NCI-H1694 (cell line): ENCODE measurements at regions not wholly inside any gene's neighbourhood (a gene's known extent, or its start where the extent isn't known, plus 50 kb on each side); places are given as distances from the start of the nearest gene placed in this dataset.
"Not testable (repeated sequence)": the region's sequence is repeated elsewhere in the genome, so short reads cannot be mapped to it uniquely, and the experiment has no call there.

ENCODE experiments used
- DNase-seq: peaks from one replicate; lab custom pipeline; 2025; lab: John Stamatoyannopoulos, UW

DNA sequence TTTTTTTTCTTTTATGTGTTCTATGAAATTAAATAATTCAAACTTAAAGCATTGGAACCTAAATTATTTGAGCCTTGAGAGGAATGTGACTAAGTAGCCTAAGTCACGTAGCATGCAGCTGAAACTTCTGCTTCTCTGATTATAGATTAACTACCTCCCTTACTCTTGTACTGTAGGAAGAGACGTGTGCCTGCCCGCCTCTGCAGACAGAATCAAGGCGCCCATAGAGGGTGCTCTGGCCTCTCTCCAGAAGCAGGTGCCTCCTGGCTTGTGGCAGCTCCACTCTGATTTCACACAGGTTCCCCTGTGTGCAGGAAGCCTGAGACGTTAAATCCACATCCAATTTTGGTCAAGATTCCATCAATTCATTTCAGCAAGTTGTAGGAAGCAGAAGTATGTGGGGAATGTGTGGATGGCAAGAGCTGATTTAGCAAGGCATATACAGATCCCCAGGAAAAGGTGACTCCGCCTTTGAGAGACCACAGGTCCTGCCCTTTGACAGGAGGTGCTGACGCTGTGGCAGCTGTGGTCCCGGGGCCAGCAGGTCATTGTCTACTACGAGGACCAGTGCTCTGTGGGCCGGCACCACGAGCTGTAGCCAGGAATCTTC is 1418.8 kb downstream of the CDH11 start:
- DNase-seq = no peak

GRCh38 chr16:63697736-63698135 is 1424.1 kb downstream of the CDH11 start:
- no peak for DNase-seq

DNA sequence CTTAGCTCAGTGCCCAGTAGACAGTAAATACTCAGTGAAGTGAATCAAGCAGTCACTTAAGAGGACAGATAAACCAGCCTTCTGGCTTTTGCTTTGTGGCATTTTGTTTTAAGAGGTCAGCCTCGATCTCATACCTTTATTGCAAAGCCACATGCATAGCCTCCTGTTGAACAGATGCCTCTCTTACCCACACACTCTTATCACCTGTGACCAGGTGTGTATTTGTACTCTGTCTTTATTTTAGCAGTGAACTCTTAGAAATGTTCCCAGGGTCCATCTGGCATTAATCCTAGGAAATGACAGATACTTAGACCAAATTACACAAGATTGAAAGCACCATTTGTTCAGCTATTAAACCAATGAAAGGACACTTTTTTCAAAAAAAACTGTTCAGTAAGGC is 1426.5 kb downstream of the CDH11 start:
- DNase-seq = no peak

- DNase-seq = no peak
Observed at GRCh38 chr16:63690961-63691360, 1430.9 kb downstream of the CDH11 start.

- no peak for DNase-seq
Observed at GRCh38 chr16:63690267-63690666, 1431.6 kb downstream of the CDH11 start.

GRCh38 chr16:63689068-63689467 is 1432.8 kb downstream of the CDH11 start:
- no peak for DNase-seq

- no peak for DNase-seq
Observed at GRCh38 chr16:63684149-63685101, 1437.4 kb downstream of the CDH11 start.

DNA sequence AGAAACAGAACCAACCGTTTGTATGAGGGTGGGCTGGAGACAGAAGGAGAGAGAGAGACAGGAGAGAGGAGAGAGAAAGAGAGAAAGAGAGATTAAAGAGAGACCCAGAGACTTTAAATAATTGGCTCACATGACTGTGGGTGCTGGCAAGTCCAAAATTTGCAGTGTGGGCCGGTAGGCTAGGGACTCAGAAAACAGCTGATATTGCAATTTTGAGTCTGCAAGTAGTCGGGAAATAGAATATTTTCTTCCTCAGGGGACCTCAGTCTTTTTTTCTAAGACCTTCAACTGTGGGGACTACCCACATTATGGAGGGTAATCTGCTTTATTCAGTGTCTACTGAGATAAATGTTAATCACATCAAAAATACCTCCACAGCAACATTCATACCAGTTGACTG is 1439.0 kb downstream of the CDH11 start:
- DNase-seq = no peak

DNA sequence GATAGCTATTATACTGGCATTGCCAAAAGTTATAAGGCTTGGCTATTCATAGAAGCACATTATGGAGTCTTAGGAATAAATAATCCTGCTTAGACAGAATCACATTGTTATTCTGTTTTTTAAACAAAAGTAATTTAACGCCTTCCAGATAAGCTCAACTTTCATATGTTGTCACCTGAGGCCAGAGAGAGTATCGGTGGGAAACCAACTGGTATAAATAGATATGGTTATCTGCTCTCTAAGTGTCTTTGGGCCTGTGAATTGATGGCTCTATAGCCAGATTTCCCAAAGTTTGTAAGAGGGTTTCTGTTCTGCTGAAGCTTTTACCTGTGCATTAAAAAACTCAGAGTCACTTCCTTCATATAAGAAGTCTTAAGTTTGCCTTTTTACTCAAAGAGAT is 1449.4 kb downstream of the CDH11 start:
- DNase-seq = no peak

- no peak for DNase-seq
Observed at GRCh38 chr16:63663155-63663554, 1458.7 kb downstream of the CDH11 start.

DNA sequence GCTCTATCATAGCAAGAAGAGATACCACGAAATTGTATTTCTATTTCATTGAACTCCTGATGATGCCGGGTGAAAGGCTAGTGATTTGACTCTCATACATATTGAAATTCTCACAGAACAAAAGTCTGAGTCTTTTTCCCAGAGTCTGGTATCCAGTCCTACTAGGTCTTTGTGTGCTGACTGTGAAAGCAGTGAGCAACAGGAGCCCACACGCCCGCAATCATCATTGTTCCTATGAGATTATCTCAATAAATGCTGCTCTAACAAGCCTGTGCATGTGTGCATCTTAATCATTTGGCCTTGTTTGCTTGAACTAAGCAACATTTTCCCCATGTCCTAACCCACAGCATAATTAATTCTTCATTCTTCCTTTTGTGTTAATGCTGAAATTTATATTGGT is 1466.0 kb downstream of the CDH11 start:
- DNase-seq = no peak

DNA sequence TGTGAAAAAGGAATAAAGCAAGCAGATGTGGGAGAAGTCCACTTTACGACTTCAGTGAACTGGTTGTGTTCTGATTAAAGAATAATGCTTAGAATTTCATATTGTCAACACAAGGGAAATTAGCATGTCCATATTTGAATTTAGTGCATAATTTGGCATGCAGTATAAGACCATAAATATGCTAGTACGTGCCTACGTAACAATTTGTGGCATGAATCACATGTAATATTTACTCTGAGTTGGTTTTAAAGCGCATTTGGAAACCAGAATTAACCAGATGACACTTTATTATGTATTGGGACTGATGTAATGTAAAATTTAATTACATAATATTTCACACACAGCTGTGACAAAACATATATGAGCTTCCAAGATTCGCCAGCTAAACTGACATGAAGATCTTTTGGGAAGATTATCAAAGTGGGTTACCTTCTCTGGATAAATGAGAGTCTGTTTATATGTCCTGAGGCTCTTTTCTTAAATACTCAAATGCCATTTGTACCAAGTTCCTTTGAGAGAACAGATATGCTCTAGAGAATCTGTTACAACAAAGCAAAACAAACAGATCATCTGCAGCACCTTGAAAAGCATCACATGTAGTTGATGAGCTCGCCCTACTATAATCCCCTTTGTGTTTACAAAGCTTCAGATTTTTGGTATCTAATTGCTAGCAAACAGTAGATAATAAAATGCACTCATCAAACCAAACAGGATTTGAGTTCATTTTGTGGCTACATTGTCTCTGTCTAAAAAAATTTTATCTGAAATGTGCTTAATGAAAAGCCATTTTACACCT is 1468.6 kb downstream of the CDH11 start:
- DNase-seq = no peak

DNA sequence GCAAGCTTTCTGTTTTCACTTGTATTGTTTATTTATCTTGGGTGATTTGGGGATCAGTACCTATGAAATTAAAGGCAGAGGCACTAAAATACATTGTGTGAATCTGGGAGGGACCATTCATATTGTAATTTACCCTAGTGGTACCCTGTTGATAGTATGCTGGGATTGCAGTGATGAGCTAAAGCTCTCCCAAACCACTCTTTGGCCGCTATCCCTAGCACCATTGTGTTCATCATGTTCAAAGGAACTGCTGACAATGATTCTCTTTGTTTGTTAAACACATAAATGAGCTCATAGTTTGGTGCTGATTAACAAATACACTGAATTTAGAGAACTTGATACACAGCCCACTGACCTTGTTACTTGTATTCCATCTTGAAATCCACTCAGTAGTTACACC is 1469.8 kb downstream of the CDH11 start:
- no peak for DNase-seq

GRCh38 chr16:63650550-63650949 is 1471.3 kb downstream of the CDH11 start:
- DNase-seq = no peak

DNA sequence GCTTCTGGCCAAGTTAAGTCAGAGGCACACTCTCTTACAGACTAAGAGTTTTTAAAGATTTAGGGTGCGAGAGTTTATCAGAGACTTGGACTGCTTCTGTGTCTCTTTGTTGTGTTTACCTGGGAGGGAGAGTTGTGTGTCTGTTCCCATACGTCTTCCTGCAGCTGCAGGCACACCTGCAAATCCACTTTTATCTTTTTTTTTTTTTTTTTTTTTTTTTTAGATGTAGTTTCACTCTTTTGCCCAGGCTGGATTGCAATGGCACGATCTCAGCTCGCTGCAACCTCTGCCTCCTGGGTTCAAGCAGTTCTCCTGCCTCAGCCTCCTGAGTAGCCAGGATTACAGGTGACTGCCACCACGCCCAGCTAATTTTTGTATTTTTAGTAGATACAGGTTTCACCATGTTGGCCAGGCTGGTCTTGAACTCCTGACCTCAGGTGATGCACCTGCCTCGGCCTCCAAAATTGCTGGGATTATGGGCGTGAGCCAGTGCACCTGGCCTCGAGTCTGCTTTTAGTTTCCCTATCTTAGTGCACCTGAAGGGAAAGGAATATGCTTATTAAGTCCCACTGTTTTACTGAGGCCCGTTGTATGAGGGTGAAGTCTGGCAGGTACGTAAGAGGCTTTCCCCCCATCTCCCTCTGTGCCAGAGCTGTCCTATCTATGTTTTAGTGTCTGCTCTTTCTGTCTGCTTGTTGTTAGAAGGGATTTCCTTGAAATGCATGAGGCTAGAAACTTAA is 1488.0 kb downstream of the CDH11 start:
- DNase-seq = not testable (repeated sequence)

DNA sequence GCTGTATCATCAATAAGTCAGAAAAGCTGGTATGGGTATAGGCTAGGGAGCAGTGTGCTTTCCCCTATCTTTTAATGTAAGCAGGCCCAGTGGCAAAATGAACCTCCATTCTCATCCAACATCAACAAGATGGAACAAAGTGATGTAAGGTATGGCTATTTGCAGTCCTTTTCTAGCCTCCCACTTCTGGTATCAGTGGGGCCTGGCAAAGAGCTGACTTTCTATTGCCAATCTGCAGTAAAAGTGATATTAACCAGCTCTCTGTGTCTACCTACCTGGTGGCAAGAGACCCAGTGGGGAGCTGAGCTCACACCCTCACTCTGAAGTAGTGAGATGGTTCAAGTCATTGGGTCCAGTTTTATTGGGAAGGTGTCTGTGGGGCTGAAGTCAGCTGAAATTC is 1492.6 kb downstream of the CDH11 start:
- no peak for DNase-seq

GRCh38 chr16:63628812-63629211 is 1493.1 kb downstream of the CDH11 start:
- DNase-seq = no peak

DNA sequence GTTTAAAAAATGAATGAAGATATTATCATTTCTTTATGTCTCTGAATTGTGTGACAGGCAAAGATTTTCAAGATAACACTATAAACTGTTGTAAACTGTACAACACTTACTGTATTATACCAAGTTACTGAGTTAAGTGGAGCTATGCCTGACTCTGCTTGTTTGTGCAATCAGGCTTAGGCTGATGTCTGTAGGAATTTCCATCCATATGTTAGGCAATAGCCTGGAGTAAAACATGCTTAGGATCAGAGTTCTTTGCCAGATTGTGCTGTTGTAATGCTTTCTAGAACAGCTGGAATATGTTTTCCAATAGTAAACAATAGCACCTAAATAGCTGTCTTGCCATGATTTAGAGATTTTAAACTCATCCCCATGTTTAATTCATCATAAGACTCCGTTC is 1496.7 kb downstream of the CDH11 start:
- DNase-seq = peak; percentile 16

GRCh38 chr16:63623551-63624039 is 1498.3 kb downstream of the CDH11 start:
- no peak for DNase-seq

GRCh38 chr16:63618896-63619485 is 1502.9 kb downstream of the CDH11 start:
- DNase-seq = no peak

- no peak for DNase-seq
Observed at GRCh38 chr16:63617990-63618763, 1503.7 kb downstream of the CDH11 start.
